ENCODE measurements at regions not wholly inside any gene's neighbourhood (a gene's known extent, or its start where the extent isn't known, plus 50 kb on each side); places are given as distances from the start of the nearest gene placed in this dataset.
A peak's percentile ranks its signal among the peaks of the same experiment; 100 is the strongest.
"Not testable (repeated sequence)": the region's sequence is repeated elsewhere in the genome, so short reads cannot be mapped to it uniquely, and the experiment has no call there.

DNA sequence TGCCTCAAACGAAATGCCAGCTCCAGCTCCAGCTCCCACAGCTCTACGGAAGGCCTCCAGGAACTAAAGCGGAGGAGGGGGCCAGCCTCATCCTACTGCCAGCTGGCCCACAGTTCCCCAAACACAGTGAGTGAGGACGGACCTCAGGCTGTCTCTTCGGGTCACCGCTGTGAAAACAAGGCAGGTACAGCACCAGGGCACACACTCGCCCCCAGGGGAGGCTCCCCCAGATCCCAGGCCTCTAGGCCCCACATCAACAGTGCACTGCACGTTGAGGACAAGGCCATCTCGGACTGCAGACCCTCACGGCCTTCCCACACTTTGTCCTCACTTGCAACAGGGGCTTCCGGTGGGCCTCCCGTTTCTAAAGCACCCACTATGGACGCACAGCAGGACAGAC is 95.0 kb downstream of the GTF2H2C_2 start:
- H3K4me3 ChIP-seq, FAIRE-seq: not testable (repeated sequence)

DNA sequence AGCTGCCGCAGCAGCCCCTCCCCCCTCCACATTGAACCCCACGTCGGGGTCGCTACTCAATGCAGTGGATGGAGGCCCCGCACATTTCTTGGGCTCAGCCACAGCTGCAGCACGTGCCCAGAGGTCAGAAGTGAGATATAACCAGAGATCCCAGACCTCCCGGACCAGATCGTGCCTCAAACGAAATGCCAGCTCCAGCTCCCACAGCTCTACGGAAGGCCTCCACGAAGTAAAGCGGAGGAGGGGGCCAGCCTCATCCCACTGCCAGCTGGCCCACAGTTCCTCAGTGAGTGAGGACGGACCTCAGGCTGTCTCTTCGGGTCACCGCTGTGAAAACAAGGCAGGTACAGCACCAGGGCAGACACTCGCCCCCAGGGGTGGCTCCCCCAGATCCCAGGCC is 95.6 kb downstream of the GTF2H2C_2 start:
- H3K27ac ChIP-seq; H3K4me3 ChIP-seq; intact Hi-C loops (cut with DNase I); FAIRE-seq; H3K4me1 ChIP-seq; H3K36me3 ChIP-seq; H3K27me3 ChIP-seq; ATAC-seq; H3K9me3 ChIP-seq: not testable (repeated sequence)
- peak in 3 of 6 donors; percentile 3 to 51 (median 11) for DNase-seq
- WGBS, 2 donors = 80 to 86% methylated on average over 1 to 9 of the region's 16 CpGs

More for the DNA sequence above, 95.0 kb downstream of the GTF2H2C_2 start:
- H3K9me3 ChIP-seq; H3K27ac ChIP-seq; H3K36me3 ChIP-seq; ATAC-seq; H3K27me3 ChIP-seq; intact Hi-C loops (cut with DNase I); H3K4me1 ChIP-seq: not testable (repeated sequence)
- DNase-seq = peak in 1 of 6 donors; percentile 33
- WGBS, 2 donors = no CpG with 5 or more reads among the region's 13 CpGs

All from pancreas (tissue), 10 donors.